ENCODE measurements at regions not wholly inside any gene's neighbourhood (a gene's known extent, or its start where the extent isn't known, plus 50 kb on each side); places are given as distances from the start of the nearest gene placed in this dataset.

DNA sequence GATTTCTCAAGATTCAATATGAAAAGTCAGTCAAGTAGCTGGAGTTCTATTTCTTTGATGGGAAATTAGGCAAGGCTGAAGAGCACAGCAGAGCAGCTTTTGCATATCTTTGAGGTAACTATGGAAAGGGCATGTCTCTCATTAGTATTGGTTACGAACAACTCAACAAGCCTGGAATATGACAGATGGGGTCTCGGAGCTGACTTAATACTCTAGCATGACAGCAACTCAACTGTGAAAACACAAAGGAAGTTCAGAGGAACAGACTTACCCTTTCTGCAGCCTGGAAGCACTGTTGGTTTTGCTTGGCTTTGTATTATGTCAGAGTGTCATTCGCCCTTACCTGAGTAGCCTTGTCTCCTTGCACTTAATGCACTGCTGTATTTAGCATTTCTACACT lies 79.9 kb upstream of the AADAT start:
- TF ChIP-seq EZH2 (IDR thresholded peaks at IDR 0.05; ENCODE audit: insufficient read depth, low read length), result no peak
- TF ChIP-seq, protein P1, sequence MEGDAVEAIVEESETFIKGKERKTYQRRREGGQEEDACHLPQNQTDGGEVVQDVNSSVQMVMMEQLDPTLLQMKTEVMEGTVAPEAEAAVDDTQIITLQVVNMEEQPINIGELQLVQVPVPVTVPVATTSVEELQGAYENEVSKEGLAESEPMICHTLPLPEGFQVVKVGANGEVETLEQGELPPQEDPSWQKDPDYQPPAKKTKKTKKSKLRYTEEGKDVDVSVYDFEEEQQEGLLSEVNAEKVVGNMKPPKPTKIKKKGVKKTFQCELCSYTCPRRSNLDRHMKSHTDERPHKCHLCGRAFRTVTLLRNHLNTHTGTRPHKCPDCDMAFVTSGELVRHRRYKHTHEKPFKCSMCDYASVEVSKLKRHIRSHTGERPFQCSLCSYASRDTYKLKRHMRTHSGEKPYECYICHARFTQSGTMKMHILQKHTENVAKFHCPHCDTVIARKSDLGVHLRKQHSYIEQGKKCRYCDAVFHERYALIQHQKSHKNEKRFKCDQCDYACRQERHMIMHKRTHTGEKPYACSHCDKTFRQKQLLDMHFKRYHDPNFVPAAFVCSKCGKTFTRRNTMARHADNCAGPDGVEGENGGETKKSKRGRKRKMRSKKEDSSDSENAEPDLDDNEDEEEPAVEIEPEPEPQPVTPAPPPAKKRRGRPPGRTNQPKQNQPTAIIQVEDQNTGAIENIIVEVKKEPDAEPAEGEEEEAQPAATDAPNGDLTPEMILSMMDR (IDR thresholded peaks at IDR 0.05; ENCODE audit: insufficient read depth, low read depth, low read length), result no peak

Data from astrocyte (in vitro differentiated cells and primary cell).